Calu3 (cell line): ENCODE measurements at regions not wholly inside any gene's neighbourhood (a gene's known extent, or its start where the extent isn't known, plus 50 kb on each side); places are given as distances from the start of the nearest gene placed in this dataset.

Experiments
- BruUV-seq: library from RNA; stranded (reverse); fragments of 400-500 nt; replicated peaks from 2 replicates; lab custom pipeline; 2021; lab: Mats Ljungman, UMichigan
- CTCF ChIA-PET: fragments of 300-600 bp; sonication (Branson Sonifier 250); formaldehyde crosslinking; loops from one replicate; lab custom pipeline; 2022; ENCODE audit warnings: antibody characterized with exemption; lab: Charles Lee
- DNase-seq: peaks from one replicate; pipeline ENCODE4 v3.0.0; 2022
- H3K27ac Mint-ChIP-seq: one replicate; pipeline ENCODE4 v1.8.0; 2022; ENCODE audit warnings: mixed read lengths; ENCODE audit not compliant: unreplicated experiment
- H3K27me3 Mint-ChIP-seq: one replicate; pipeline ENCODE4 v1.8.0; 2022; ENCODE audit warnings: mixed read lengths; ENCODE audit not compliant: unreplicated experiment
- H3K36me3 Mint-ChIP-seq: one replicate; pipeline ENCODE4 v1.8.0; 2022; ENCODE audit warnings: mild to moderate bottlenecking, moderate library complexity, mixed read lengths; ENCODE audit not compliant: insufficient read depth, unreplicated experiment
- H3K4me1 Mint-ChIP-seq: one replicate; pipeline ENCODE4 v1.8.0; 2022; ENCODE audit warnings: mild to moderate bottlenecking, low read depth, mixed read lengths; ENCODE audit not compliant: unreplicated experiment
- H3K4me3 Mint-ChIP-seq: one replicate; pipeline ENCODE4 v1.8.0; 2022; ENCODE audit warnings: mild to moderate bottlenecking, low read depth, moderate library complexity, mixed read lengths; ENCODE audit not compliant: unreplicated experiment
- H3K9me3 Mint-ChIP-seq: one replicate; pipeline ENCODE4 v1.8.0; 2022; ENCODE audit warnings: low read depth, mixed read lengths; ENCODE audit not compliant: unreplicated experiment
- intact Hi-C: fragments of 100-400 bp; cut with micrococcal nuclease; formaldehyde crosslinking; loops from one replicate; pipeline ENCODE4 v1.10.0; 2022; ENCODE audit not compliant: unreplicated experiment
- TF ChIP-seq, protein P1 (sequence below): fragments of 200-600 bp; IDR thresholded peaks from one replicate; pipeline ENCODE4 v1.8.0; 2022; ENCODE audit warnings: antibody characterized with exemption; ENCODE audit not compliant: unreplicated experiment

DNA sequence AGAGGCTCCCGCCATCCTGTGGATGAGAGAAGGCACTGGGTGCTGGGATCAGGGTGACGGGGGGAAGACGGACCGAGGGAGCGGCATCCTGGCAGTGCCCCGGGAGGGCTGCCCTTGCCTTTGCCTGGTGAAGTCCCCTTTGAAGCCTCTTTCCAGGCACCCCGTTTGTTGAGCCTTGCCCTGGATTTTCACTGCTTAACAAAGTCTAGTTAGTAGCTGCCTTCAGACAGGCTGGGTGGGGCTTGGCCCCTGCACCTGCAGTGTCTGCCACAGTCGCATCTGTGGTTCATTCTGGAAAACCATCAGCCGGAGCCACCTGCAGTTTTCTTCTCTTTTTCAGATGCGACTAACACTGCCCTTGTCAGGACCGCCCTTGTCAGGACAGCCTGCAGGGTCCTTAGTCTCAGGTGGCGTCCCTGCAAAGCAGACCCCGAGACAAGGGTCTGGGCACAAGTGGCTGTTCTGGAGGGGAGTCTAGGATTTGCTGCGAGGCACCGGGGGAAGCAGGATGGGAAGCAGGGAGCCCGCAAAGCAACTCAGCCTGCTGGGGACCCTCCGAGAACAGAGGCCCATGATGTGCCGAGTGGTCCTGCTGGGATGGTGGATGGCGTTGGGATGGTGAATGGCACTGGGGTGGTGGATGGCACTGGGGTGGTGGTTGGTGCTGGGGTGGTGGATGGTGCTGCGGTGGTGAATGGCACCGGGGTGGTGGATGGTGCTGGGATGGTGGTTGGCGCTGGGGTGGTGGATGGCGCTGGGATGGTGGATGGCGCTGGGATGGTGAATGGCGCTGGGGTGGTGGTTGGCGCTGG is 147.9 kb upstream of the COL5A1 start:
- BruUV-seq: no TSS peak
- CTCF ChIA-PET: no interaction called here
- DNase-seq: no peak
- peaks cover 46% of the 10 kb centered on the region for H3K27me3 Mint-ChIP-seq
- H3K36me3 Mint-ChIP-seq: no peaks in the 10 kb centered on the region
- H3K4me1 Mint-ChIP-seq: no peaks in the 10 kb centered on the region
- intact Hi-C loops: no loop called here
- H3K9me3 Mint-ChIP-seq: no peaks in the 10 kb centered on the region
- TF ChIP-seq, protein P1, sequence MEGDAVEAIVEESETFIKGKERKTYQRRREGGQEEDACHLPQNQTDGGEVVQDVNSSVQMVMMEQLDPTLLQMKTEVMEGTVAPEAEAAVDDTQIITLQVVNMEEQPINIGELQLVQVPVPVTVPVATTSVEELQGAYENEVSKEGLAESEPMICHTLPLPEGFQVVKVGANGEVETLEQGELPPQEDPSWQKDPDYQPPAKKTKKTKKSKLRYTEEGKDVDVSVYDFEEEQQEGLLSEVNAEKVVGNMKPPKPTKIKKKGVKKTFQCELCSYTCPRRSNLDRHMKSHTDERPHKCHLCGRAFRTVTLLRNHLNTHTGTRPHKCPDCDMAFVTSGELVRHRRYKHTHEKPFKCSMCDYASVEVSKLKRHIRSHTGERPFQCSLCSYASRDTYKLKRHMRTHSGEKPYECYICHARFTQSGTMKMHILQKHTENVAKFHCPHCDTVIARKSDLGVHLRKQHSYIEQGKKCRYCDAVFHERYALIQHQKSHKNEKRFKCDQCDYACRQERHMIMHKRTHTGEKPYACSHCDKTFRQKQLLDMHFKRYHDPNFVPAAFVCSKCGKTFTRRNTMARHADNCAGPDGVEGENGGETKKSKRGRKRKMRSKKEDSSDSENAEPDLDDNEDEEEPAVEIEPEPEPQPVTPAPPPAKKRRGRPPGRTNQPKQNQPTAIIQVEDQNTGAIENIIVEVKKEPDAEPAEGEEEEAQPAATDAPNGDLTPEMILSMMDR: no peak
- H3K27ac Mint-ChIP-seq: no peak overlapping the region
- H3K4me3 Mint-ChIP-seq: no peak overlapping the region

DNA sequence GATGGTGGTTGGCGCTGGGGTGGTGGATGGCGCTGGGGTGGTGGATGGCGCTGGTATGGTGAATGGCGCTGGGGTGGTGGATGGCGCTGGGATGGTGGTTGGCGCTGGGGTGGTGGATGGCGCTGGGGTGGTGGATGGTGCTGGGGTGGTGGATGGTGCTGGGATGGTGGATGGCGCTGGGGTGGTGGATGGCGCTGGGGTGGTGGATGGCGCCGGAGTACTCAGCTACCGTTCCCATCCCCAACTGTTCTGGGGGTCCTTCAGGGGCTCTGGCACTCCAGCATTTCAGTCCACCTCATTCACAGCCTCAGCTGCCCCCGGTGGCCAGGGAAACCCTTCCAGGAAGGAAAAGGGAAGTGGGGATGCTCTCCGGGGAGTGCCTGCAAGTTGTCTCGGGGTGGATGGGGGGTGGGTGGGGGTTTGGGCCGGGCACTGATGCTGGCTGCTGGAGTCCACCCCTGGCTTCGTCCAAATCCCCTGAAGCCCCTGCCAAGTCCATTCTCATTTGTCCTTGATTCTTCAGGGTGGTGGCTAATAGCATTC is 147.3 kb upstream of the COL5A1 start:
- intact Hi-C loops: no loop called here
- Mint-ChIP-seq H3K9me3 (no peaks in the 10 kb centered on the region), H3K27me3 (peaks cover 39% of the 10 kb centered on the region), H3K4me3 (no peak overlapping the region), H3K27ac (no peak overlapping the region), H3K36me3 (no peaks in the 10 kb centered on the region), H3K4me1 (no peaks in the 10 kb centered on the region)
- no peak for DNase-seq
- BruUV-seq: no TSS peak
- CTCF ChIA-PET: no interaction called here
- TF ChIP-seq, protein P1: no peak

DNA sequence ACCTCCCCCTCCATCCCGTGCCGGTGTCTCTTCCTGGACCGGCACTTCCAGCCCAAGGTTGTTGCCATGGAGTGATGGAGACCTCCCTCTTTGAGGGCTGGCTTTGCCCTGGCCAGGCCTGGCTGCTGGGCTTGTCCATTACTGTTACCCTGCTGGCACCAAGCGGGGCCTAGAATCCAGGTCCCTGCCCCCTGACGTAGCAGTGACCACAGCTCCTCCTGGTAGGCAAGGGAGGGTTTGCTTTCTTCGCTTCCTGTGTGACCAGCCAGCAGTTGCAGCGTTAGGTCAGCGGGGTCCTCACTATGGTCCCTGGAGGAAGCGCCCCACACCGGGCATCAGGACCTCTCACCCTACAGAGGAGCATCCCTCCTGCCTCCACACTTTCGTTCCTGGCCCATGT is 146.7 kb upstream of the COL5A1 start:
- H3K36me3 Mint-ChIP-seq: no peaks in the 10 kb centered on the region
- no peaks in the 10 kb centered on the region for H3K9me3 Mint-ChIP-seq
- CTCF ChIA-PET: no interaction called here
- H3K27ac Mint-ChIP-seq: no peak overlapping the region
- BruUV-seq: no TSS peak
- TF ChIP-seq, protein P1: no peak
- peaks cover 33% of the 10 kb centered on the region for H3K27me3 Mint-ChIP-seq
- H3K4me3 Mint-ChIP-seq: no peak overlapping the region
- no peaks in the 10 kb centered on the region for H3K4me1 Mint-ChIP-seq
- DNase-seq: no peak
- intact Hi-C loops: no loop called here

DNA sequence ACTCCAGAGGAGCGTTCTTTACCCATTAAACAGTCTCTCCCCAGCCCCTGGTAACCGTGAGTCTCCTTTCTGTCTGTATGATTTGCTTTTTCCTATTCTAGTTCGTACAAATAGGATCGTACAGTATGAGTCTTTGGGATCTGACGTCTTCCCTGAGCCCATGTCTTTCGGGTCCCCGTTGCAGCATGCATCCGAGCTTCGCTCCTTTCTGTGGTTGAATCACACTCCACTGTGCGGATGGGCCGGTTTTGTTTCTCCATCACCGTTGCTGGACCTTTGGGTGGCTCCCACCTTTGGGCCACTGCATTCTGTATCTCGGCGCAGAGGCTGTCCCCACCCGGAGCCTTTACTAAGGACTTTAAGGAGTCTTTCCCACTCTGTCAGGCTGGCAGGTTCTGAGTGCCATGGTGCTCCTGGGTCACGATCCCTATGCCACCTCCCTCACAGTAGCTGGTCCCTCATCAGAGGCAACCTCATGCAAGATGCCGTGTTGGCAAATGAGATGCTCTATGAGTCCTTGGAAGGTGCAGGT is 145.7 kb upstream of the COL5A1 start:
- peaks cover 26% of the 10 kb centered on the region for H3K27me3 Mint-ChIP-seq
- CTCF ChIA-PET: no interaction called here
- no peaks in the 10 kb centered on the region for H3K4me1 Mint-ChIP-seq
- no peaks in the 10 kb centered on the region for H3K36me3 Mint-ChIP-seq
- intact Hi-C loops: no loop called here
- no peaks in the 10 kb centered on the region for H3K9me3 Mint-ChIP-seq
- BruUV-seq: no TSS peak
- DNase-seq: no peak
- no peak overlapping the region for H3K27ac Mint-ChIP-seq
- TF ChIP-seq, protein P1: no peak
- no peak overlapping the region for H3K4me3 Mint-ChIP-seq
